HG03521 (cell line): ENCODE measurements at regions not wholly inside any gene's neighbourhood (a gene's known extent, or its start where the extent isn't known, plus 50 kb on each side); places are given as distances from the start of the nearest gene placed in this dataset.
"Not testable (repeated sequence)": the region's sequence is repeated elsewhere in the genome, so short reads cannot be mapped to it uniquely, and the experiment has no call there.

ENCODE experiments used
- ATAC-seq: cut with Tn5 transposase; IDR thresholded peaks from one replicate; pipeline ENCODE4 v1.9.1; 2021; ENCODE audit warnings: mild to moderate bottlenecking, moderate library complexity; ENCODE audit not compliant: unreplicated experiment

DNA sequence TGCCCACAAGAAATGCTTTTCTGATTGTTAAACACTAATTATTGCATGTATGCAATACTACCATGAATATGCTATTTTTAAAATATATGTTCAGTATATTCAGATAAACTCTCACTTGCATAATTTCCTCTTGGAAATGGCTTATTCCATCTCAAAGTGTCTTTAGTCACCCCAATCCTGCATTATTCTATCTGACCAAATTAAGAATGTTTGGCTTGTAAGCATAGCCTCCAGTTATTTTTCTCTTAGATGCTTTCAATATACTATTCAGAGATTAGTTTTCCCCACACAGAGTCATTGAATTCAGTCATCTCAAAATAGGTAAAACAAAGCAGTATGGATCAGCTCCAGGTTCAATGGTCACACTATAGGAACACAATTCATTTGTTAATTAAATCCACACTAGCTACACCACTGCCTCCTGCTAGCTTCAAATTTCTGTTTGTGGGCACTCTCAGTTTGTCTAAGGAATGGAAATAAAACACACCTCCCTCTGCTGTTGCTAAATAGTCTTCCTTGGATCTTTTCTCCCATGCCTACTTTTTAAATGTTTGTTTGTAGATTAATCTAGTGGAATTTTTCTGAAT lies 134.6 kb upstream of the TBCA start:
- no peak for ATAC-seq

DNA sequence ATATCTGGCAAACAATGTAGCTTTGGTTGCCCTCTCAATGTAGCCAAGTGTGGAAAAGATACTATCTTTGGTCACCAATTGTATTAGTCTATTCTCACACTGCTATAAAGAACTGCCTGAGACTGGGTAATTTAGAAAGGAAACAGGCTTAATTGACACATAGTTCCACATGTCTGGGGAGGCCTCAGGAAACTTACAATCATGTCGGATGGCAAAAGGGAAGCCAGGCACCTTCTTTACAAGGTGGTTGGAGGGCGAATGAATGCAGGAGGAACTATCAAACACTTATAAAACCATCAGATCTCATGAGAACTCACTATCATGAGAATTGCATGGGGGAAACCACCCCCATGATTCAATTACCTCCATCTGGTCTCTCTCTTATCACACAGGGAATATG lies 133.1 kb upstream of the TBCA start:
- no peak for ATAC-seq

GRCh38 chr5:77908787-77909186 lies 132.6 kb upstream of the TBCA start:
- ATAC-seq, result no peak

- no peak for ATAC-seq
These were observed 131.6 kb upstream of the TBCA start for GRCh38 chr5:77907786-77908185.

- no peak for ATAC-seq
These were observed 130.7 kb upstream of the TBCA start for GRCh38 chr5:77906806-77907205.

GRCh38 chr5:77904362-77904761 lies 128.2 kb upstream of the TBCA start:
- no peak for ATAC-seq

DNA sequence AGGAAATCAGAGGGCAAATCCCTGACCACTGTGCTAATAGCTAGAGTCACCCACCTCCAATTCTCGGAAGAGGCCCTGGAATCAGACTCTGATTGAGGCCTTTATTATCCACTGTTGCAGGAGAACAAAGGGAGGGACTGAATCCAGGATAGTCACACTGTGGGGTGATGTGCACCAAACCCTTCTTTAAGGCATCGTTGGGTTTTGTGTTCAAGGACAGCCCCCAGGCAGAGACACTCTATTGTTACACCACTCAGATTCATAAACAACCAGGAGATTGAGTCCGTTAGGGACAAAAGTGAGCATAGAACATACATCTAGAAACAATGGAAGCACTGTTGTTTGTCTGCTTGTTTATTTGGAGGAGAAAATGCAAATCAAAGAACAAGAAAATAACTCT lies 124.6 kb upstream of the TBCA start:
- ATAC-seq, result no peak

DNA sequence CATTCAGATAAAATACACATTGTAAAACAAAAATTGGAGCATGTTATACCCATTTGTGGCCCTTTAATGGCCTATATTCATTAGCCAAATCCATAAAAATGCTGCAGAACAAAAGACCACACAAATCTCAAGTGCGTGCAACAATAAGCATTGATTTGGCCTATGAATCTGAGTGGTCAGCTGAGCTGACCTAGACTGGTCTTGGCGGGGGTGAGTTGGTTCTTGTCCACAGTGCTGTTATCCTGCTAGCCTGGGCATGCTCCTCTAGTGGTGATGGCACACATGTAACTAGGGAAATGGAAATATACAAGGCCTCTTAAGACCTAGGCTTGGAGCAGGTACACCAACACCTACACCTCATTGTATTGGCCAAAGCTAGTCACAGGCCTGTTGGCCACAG lies 122.2 kb upstream of the TBCA start:
- no peak for ATAC-seq

DNA sequence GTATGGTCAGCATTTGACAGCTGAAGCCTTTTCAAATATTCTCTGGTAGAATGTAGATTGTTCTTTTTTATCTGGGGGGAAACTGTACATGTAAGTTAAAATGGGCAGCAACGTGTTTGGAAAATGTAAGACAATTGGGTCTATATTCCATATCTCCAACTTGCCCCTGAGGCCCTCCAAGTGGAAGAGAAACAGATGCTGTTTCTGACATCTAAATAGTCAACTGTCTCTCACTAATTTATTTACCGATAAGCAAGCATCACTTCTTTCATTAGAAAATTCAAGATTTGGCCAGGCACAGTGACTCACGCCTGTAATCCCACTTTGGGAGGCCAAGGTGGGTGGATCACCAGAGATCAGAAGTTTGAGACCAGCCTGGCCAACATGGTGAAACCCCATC lies 120.2 kb upstream of the TBCA start:
- no peak for ATAC-seq

DNA sequence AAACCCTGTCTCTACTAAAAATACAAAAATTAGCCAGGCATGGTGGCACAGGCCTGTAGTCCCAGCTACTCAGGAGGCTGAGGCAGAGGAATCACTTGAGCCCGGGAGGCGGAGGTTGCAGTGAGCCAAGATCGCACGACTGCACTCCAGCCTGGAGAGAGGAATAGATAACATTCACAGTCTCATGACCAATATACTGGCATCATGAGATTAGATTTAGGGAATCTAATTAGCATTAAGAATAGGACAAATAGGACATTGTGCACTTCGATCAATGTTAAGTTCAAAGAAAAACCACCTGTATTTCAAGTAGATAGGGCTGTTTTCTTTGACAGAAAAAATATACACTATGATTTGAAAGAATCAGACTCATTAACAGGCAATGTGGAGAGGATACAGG lies 118.0 kb upstream of the TBCA start:
- ATAC-seq, result not testable (repeated sequence)

DNA sequence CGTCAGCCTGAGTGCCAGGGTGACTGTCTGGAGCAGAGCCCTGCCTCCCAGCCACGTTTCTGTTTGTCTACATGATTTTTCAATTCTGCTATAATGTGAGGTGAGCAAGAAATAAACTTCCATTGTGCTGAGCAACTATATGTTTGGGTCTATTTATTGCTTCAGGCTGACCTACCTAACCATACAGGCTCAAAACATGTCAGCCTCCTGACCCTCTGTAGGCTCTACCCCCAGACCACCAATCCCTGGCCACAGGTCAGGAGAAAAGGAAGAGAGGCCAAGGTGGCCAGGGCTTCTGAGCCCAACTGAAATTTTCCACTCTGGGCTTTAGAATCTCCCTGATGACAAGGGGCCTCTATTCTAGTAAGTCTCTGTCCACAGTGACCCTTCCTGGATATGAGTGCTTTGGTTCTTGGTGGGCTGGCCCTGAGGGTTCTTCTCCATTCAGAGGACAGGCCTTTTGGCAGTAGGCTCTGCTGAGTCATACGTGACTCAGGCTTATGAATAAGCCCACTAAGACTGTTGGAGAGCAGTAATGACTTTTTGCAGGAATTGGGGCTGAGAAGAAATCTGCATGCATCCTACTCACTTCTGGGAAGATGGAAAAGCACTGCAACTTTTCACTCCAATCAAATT lies 117.2 kb upstream of the TBCA start:
- ATAC-seq, result no peak

DNA sequence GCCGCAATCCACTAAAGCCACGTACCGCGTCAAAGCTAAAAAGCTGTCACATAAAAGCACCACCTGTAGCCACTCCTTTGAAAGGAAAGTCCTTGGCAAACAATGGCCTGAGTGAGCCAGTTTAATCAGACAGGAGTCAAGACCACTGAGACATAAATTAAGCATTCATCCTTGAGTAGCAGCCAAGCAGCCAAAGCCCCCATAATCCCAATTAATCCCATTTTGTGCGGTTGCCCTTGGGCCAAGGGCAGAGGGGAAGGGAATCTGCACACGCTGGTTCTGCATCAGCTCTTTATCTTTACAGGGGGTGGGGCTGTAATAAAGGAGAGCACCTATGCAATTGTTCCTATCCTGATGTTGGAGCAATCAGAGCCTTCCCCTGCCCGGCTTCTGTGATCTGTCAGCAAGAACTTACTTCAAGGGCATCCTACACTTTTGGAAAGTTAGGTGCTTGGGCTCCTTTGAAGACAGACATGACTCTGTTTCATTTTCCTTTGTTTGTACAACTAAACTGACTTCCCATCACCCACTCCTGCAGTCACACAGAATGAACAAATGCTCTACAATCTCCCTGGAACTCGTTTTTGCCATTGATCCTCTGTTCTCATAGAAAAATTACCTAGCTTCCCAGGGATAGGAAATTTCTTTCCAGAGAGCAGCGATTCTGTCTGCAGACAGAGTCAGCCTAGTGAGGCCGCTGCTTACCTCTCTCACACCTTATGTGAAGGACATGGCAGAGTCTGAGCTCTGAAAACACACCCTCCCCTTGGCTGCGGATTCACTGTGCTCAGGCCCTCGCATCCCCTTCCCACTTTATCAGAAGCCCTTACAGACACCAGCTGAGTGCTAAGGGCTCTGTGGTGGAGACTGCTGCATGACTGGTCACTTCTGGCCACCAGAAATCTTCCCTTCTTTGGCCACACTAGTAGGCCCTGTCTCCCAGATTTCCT lies 116.2 kb upstream of the TBCA start:
- no peak for ATAC-seq

DNA sequence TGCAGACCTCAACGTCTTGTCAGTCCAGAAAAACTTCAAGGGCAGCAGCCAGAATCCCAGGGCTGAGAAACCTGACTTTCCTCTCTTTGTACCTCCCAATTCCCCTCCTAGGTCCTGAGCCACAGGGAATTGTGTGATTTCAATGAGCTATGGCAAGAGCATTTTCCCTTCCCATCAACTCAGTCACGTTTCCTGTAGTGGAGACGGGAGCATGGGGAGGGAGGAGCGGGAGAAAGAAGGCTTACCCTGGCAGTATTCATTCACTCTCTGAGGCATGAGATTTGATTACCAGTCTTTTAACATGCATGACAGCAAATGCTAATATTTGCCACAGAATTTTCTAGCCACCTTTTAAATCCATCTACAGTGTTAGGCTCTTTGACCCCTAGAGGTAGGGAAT lies 109.4 kb upstream of the TBCA start:
- no peak for ATAC-seq

DNA sequence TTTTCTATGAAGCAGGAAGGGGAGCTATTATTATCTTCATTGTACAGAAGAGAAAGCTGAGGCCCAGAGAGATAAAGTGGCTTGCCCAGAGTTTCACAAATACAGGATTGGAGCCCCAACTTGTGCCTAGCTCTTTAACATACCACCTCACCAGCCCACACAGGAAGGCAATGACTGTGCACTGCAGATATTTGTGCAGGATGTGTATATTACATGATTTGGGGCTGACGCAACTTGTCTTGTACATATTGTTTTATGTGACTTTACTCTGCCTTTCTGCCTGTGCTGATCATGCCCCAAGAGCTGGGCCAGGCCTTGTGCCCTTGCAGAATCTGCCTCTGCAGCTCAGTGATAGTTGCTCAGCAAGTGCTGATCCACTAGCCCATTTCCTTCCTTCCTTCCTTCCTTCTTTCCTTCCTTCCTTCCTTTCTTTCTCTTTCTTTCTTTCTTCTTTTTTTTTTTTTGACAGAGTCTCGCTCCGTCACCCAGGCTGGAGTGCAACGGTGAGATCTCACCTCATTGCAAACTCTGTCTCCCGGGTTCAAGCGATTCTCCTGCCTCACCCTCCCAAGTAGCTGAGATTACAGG lies 106.6 kb upstream of the TBCA start:
- no peak for ATAC-seq

GRCh38 chr5:77881528-77881927 lies 105.4 kb upstream of the TBCA start:
- no peak for ATAC-seq

- no peak for ATAC-seq
These were observed 101.6 kb upstream of the TBCA start for GRCh38 chr5:77877516-77878355.

- ATAC-seq, result no peak
These were observed 100.8 kb upstream of the TBCA start for GRCh38 chr5:77876862-77877502.

DNA sequence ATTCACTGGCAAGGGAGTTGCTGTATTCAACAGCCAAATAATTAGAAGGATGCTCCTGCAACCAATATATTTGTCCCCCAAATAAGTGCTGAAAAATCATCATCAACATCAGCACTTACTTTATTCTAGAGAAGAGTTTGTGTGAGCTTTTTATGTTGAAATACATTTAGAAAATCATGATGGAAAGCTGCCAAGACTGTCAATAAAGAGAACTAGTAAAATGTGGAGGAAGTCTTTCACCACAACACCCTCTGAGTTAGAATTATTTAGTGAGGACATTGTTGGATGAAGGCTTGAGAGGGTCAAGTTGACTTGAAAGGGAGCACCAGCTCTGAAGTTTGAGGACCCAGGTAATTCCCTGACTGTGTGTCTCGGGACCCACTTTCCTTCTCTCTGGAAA lies 100.2 kb upstream of the TBCA start:
- no peak for ATAC-seq

DNA sequence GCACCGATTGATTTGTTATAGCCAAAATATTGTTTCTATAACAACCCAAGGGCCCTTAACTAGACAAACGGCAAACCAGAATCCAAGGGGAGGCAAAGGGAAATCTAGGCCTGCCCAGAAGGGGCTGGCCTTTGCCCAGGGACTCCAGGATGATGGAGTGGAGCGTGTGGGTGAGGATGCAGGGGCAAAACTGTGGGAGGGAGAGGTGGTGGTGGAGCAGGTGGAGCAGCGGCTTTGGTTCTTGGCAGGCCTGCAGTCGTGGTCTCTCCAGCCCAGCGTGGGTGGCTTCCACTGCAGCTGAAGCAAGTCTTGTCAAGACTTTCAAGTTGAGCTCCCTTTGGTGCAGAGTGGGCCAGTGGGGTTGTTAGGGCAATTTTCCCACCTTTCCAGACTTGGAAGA lies 98.6 kb upstream of the TBCA start:
- no peak for ATAC-seq

DNA sequence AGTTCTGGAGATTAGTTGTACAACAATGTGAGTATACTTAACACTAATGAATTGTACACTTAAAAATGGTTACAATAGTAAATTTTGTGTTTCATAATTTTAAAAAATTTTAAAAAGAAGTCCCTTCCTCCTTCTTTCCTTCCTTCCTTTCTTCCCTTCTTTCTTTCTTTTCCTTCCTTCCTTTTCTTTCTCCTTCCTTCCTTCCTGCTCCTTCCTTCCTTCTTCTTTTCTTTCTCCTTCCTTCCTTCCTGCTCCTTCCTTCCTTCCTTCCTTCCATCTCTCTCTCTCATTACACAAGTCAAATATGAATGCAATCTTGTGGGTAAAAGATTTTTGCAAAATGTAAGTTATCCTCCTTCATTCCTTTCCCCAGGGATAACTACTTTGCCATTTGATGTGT lies 97.1 kb upstream of the TBCA start:
- no peak for ATAC-seq
